GM18517 (cell line): ENCODE measurements at regions not wholly inside any gene's neighbourhood (a gene's known extent, or its start where the extent isn't known, plus 50 kb on each side); places are given as distances from the start of the nearest gene placed in this dataset.

Experiments
- ATAC-seq: cut with Tn5 transposase; IDR thresholded peaks from one replicate; pipeline ENCODE4 v1.9.1; 2021; ENCODE audit warnings: mild to moderate bottlenecking, moderate library complexity; ENCODE audit not compliant: unreplicated experiment

- ATAC-seq, result no peak
These were observed 93.7 kb downstream of the ETS2 start for GRCh38 chr21:38899277-38899947.

- no peak for ATAC-seq
These were observed 92.8 kb downstream of the ETS2 start for GRCh38 chr21:38898422-38899096.

- no peak for ATAC-seq
These were observed 92.0 kb downstream of the ETS2 start for GRCh38 chr21:38897532-38898421.

GRCh38 chr21:38894899-38895298 is 89.2 kb downstream of the ETS2 start:
- no peak for ATAC-seq

GRCh38 chr21:38888991-38889561 is 83.3 kb downstream of the ETS2 start:
- no peak for ATAC-seq

- no peak for ATAC-seq
These were observed 82.0 kb downstream of the ETS2 start for GRCh38 chr21:38887749-38888148.

- ATAC-seq, result no peak
These were observed 81.4 kb downstream of the ETS2 start for GRCh38 chr21:38887062-38887686.

GRCh38 chr21:38885909-38886308 is 80.2 kb downstream of the ETS2 start:
- ATAC-seq, result no peak

- ATAC-seq, result no peak
These were observed 78.7 kb downstream of the ETS2 start for GRCh38 chr21:38884440-38884839.

GRCh38 chr21:38883142-38883541 is 77.4 kb downstream of the ETS2 start:
- ATAC-seq, result no peak

- ATAC-seq, result no peak
These were observed 75.4 kb downstream of the ETS2 start for GRCh38 chr21:38881131-38881530.

GRCh38 chr21:38880577-38880966 is 74.8 kb downstream of the ETS2 start:
- ATAC-seq, result no peak

- ATAC-seq, result no peak
These were observed 74.3 kb downstream of the ETS2 start for GRCh38 chr21:38879912-38880576.

- no peak for ATAC-seq
These were observed 72.8 kb downstream of the ETS2 start for GRCh38 chr21:38878379-38879179.

- no peak for ATAC-seq
These were observed 70.2 kb downstream of the ETS2 start for GRCh38 chr21:38875694-38876492.
